ENCODE measurements at regions not wholly inside any gene's neighbourhood (a gene's known extent, or its start where the extent isn't known, plus 50 kb on each side); places are given as distances from the start of the nearest gene placed in this dataset.

- TF ChIP-seq CTCF (conservative IDR thresholded peaks at IDR 0.05; ENCODE audit: low read length) (no peak), EZH2phosphoT487 (IDR thresholded peaks at IDR 0.05; ENCODE audit: borderline replicate concordance, low read depth, low read length) (no peak)
- ChIA-PET CTCF (ENCODE audit: unreplicated experiment) (no interaction called here), POLR2A (no interaction called here)
- H3K27ac ChIP-seq (ENCODE audit: low read depth, low read length, poor library complexity, severe bottlenecking): no peak overlapping the region
- no peak for DNase-seq (ENCODE audit: low spot score)
- H3K9me2 ChIP-seq (ENCODE audit: insufficient read depth, low read length): no peaks in the 10 kb centered on the region
- H4K20me1 ChIP-seq (ENCODE audit: insufficient read depth, low read length): no peaks in the 10 kb centered on the region
- no peak overlapping the region for H3K4me2 ChIP-seq (ENCODE audit: low read length)
- H3K79me2 ChIP-seq (ENCODE audit: insufficient read depth, low read depth, low read length): no peaks in the 10 kb centered on the region
- no peak overlapping the region for H2AFZ ChIP-seq (ENCODE audit: low read length)
- intact Hi-C loops (cut with micrococcal nuclease; ENCODE audit: unreplicated experiment): no loop called here
- no peaks in the 10 kb centered on the region for H3K36me3 ChIP-seq (ENCODE audit: insufficient read depth, low read length)
- 0 out of 2 replicates have a peak, but pooled peaks cover 7% of the 10 kb centered on the region for H3K9me3 ChIP-seq (ENCODE audit: low read length)
- H3K4me3 ChIP-seq (ENCODE audit: low read depth, low read length, poor library complexity, severe bottlenecking): no peak overlapping the region
- no peaks in the 10 kb centered on the region for H3K4me1 ChIP-seq (ENCODE audit: insufficient read depth, low read length, poor library complexity, severe bottlenecking)
- BruUV-seq (replicated peaks): no TSS peak
Measured at GRCh38 chr2:2940702-2941101, 436.9 kb downstream of the EIPR1 start.

GRCh38 chr2:2940061-2940460 is 437.6 kb downstream of the EIPR1 start:
- Histone ChIP-seq H3K4me2 (ENCODE audit: low read length) (no peak overlapping the region), H3K4me1 (ENCODE audit: insufficient read depth, low read length, poor library complexity, severe bottlenecking) (no peaks in the 10 kb centered on the region), H3K27ac (ENCODE audit: low read depth, low read length, poor library complexity, severe bottlenecking) (no peak overlapping the region), H3K4me3 (ENCODE audit: low read depth, low read length, poor library complexity, severe bottlenecking) (no peak overlapping the region), H2AFZ (ENCODE audit: low read length) (no peak overlapping the region), H3K9me2 (ENCODE audit: insufficient read depth, low read length) (no peaks in the 10 kb centered on the region), H3K9me3 (ENCODE audit: low read length) (0 out of 2 replicates have a peak, but pooled peaks cover 3% of the 10 kb centered on the region), H4K20me1 (ENCODE audit: insufficient read depth, low read length) (no peaks in the 10 kb centered on the region), H3K79me2 (ENCODE audit: insufficient read depth, low read depth, low read length) (no peaks in the 10 kb centered on the region), H3K36me3 (ENCODE audit: insufficient read depth, low read length) (no peaks in the 10 kb centered on the region)
- TF ChIP-seq CTCF (conservative IDR thresholded peaks at IDR 0.05; ENCODE audit: low read length) (no peak), EZH2phosphoT487 (IDR thresholded peaks at IDR 0.05; ENCODE audit: borderline replicate concordance, low read depth, low read length) (no peak)
- no peak for DNase-seq (ENCODE audit: low spot score)
- ChIA-PET CTCF (ENCODE audit: unreplicated experiment) (no interaction called here), POLR2A (no interaction called here)
- intact Hi-C loops (cut with micrococcal nuclease; ENCODE audit: unreplicated experiment): no loop called here
- no TSS peak for BruUV-seq (replicated peaks)

- no peaks in the 10 kb centered on the region for H3K4me1 ChIP-seq (ENCODE audit: insufficient read depth, low read length, poor library complexity, severe bottlenecking)
Measured at GRCh38 chr2:2939078-2939795, 438.4 kb downstream of the EIPR1 start.

More at GRCh38 chr2:2939078-2939795, 438.4 kb downstream of the EIPR1 start:
- Histone ChIP-seq H3K27ac (ENCODE audit: low read depth, low read length, poor library complexity, severe bottlenecking) (no peak overlapping the region), H3K4me3 (ENCODE audit: low read depth, low read length, poor library complexity, severe bottlenecking) (no peak overlapping the region), H3K79me2 (ENCODE audit: insufficient read depth, low read depth, low read length) (no peaks in the 10 kb centered on the region), H2AFZ (ENCODE audit: low read length) (no peak overlapping the region), H3K36me3 (ENCODE audit: insufficient read depth, low read length) (no peaks in the 10 kb centered on the region), H3K4me2 (ENCODE audit: low read length) (no peak overlapping the region), H3K9me2 (ENCODE audit: insufficient read depth, low read length) (no peaks in the 10 kb centered on the region), H4K20me1 (ENCODE audit: insufficient read depth, low read length) (no peaks in the 10 kb centered on the region), H3K9me3 (ENCODE audit: low read length) (no peaks in the 10 kb centered on the region)
- ChIA-PET POLR2A (no interaction called here), CTCF (ENCODE audit: unreplicated experiment) (no interaction called here)
- TF ChIP-seq EZH2phosphoT487 (IDR thresholded peaks at IDR 0.05; ENCODE audit: borderline replicate concordance, low read depth, low read length) (no peak), CTCF (conservative IDR thresholded peaks at IDR 0.05; ENCODE audit: low read length) (no peak)
- no TSS peak for BruUV-seq (replicated peaks)
- DNase-seq (ENCODE audit: low spot score): no peak
- intact Hi-C loops (cut with micrococcal nuclease; ENCODE audit: unreplicated experiment): no loop called here
